Nephron progenitor cell (in vitro differentiated cells): ENCODE measurements at regions not wholly inside any gene's neighbourhood (a gene's known extent, or its start where the extent isn't known, plus 50 kb on each side); places are given as distances from the start of the nearest gene placed in this dataset.

Experiments used
- DNase-seq: peaks from one replicate; pipeline ENCODE4 v3.0.0; 2021
- H3K27ac Mint-ChIP-seq: 2 replicates; pipeline ENCODE4 v1.8.0; 2021; ENCODE audit warnings: mild to moderate bottlenecking, moderate library complexity, mixed read lengths
- H3K27me3 Mint-ChIP-seq: 2 replicates; pipeline ENCODE4 v1.8.0; 2021; ENCODE audit warnings: mild to moderate bottlenecking, low read depth, mixed read lengths; ENCODE audit not compliant: poor library complexity
- H3K36me3 Mint-ChIP-seq: 2 replicates; pipeline ENCODE4 v1.8.0; 2021; ENCODE audit warnings: low read depth, mixed read lengths
- H3K4me1 Mint-ChIP-seq: 2 replicates; pipeline ENCODE4 v1.8.0; 2021; ENCODE audit warnings: mixed read lengths
- H3K4me3 Mint-ChIP-seq: 2 replicates; pipeline ENCODE4 v1.8.0; 2021; ENCODE audit warnings: mild to moderate bottlenecking, moderate library complexity, mixed read lengths
- H3K9me3 Mint-ChIP-seq: 2 replicates; pipeline ENCODE4 v1.8.0; 2021; ENCODE audit warnings: mild to moderate bottlenecking, moderate library complexity, mixed read lengths
- CTCF ChIP-seq: fragments of 200-600 bp; sonication (generic); IDR thresholded peaks from 2 replicates; pipeline ENCODE4 v1.5.0; 2021; ENCODE audit warnings: antibody characterized with exemption

GRCh38 chr11:56932572-56933220, 56.0 kb upstream of the OR5AK2 start:
- no peak overlapping the region for H3K4me3 Mint-ChIP-seq
- no peak for DNase-seq
- H3K9me3 Mint-ChIP-seq: no peaks in the 10 kb centered on the region
- H3K27me3 Mint-ChIP-seq: no peaks in the 10 kb centered on the region
- no peaks in the 10 kb centered on the region for H3K4me1 Mint-ChIP-seq
- no peak for TF ChIP-seq CTCF
- H3K27ac Mint-ChIP-seq: no peak overlapping the region
- no peaks in the 10 kb centered on the region for H3K36me3 Mint-ChIP-seq

DNA sequence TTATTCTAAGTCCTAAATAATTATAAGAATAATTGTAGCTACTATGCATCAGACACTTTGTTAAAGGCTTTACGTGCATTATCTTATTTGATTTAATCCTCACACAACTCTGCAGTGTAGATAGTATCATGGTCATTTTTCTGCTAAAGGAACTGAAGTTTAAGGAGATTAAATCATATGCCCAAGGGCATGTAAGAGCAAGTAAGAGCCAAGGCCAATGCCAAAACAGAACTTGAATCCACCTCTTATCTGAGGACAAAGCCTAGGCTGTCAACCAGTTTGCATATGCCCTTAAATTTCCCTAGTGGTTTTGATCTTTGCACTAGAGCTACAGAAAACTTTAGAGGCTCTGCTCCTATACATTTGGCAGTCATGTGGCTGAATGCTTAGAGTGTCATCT, 65.6 kb upstream of the OR5AK2 start:
- no peak for DNase-seq
- no peaks in the 10 kb centered on the region for H3K36me3 Mint-ChIP-seq
- no peak overlapping the region for H3K4me3 Mint-ChIP-seq
- TF ChIP-seq CTCF: no peak
- H3K4me1 Mint-ChIP-seq: no peaks in the 10 kb centered on the region
- H3K9me3 Mint-ChIP-seq: peaks cover 12% of the 10 kb centered on the region
- H3K27me3 Mint-ChIP-seq: peaks cover 2% of the 10 kb centered on the region
- no peak overlapping the region for H3K27ac Mint-ChIP-seq

GRCh38 chr11:56922421-56922820, 66.3 kb upstream of the OR5AK2 start:
- TF ChIP-seq CTCF: no peak
- Mint-ChIP-seq H3K4me1 (no peaks in the 10 kb centered on the region), H3K27me3 (peaks cover 2% of the 10 kb centered on the region), H3K4me3 (no peak overlapping the region), H3K27ac (no peak overlapping the region), H3K9me3 (peaks cover 12% of the 10 kb centered on the region), H3K36me3 (no peaks in the 10 kb centered on the region)
- DNase-seq: no peak

GRCh38 chr11:56917708-56918400, 70.9 kb upstream of the OR5AK2 start:
- H3K4me1 Mint-ChIP-seq: peaks cover 8% of the 10 kb centered on the region
- no peak for DNase-seq
- H3K36me3 Mint-ChIP-seq: no peaks in the 10 kb centered on the region
- peaks cover 7% of the 10 kb centered on the region for H3K9me3 Mint-ChIP-seq
- H3K27me3 Mint-ChIP-seq: no peaks in the 10 kb centered on the region
- TF ChIP-seq CTCF: no peak
- H3K4me3 Mint-ChIP-seq: no peak overlapping the region
- H3K27ac Mint-ChIP-seq: no peak overlapping the region

DNA sequence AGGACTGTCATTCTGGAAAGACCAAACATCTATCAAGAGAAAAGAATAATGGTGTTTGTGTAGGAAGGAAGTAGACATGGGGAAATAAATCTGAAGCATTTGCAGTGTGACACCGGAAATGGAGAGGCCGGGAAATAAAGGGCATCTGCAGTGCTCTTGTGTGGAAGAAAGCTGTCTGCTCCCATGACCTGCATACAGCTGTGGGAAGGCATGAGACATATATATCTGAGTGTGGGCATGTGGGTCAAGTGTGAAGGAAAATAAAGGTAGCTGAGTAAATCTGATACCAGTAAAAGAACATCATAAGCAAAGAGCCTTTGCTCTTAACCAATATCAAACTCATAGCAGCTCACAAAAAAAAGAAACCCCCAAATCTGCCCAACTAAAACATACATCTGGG, 72.1 kb upstream of the OR5AK2 start:
- Mint-ChIP-seq H3K4me1 (peaks cover 8% of the 10 kb centered on the region), H3K9me3 (peaks cover 7% of the 10 kb centered on the region), H3K27ac (peak overlapping the region; percentile 47), H3K4me3 (no peak overlapping the region), H3K36me3 (no peaks in the 10 kb centered on the region), H3K27me3 (no peaks in the 10 kb centered on the region)
- no peak for DNase-seq
- TF ChIP-seq CTCF: no peak

GRCh38 chr11:56916162-56916561, 72.6 kb upstream of the OR5AK2 start:
- Mint-ChIP-seq H3K4me1 (peaks cover 8% of the 10 kb centered on the region), H3K4me3 (no peak overlapping the region), H3K27me3 (no peaks in the 10 kb centered on the region), H3K9me3 (peaks cover 7% of the 10 kb centered on the region), H3K36me3 (no peaks in the 10 kb centered on the region), H3K27ac (peak overlapping the region; percentile 47)
- TF ChIP-seq CTCF: no peak
- no peak for DNase-seq
